Activated gamma-delta T cell (primary cell): ENCODE measurements at regions not wholly inside any gene's neighbourhood (a gene's known extent, or its start where the extent isn't known, plus 50 kb on each side); places are given as distances from the start of the nearest gene placed in this dataset.
"Not testable (repeated sequence)": the region's sequence is repeated elsewhere in the genome, so short reads cannot be mapped to it uniquely, and the experiment has no call there.

Source experiments
- DNase-seq: peaks from one replicate; lab custom pipeline; 2025; lab: John Stamatoyannopoulos, UW

- DNase-seq = no peak
These were observed 638.5 kb downstream of the TBC1D22A start for GRCh38 chr22:47400701-47401591.

GRCh38 chr22:47400131-47400530 is 637.7 kb downstream of the TBC1D22A start:
- DNase-seq = not testable (repeated sequence)

DNA sequence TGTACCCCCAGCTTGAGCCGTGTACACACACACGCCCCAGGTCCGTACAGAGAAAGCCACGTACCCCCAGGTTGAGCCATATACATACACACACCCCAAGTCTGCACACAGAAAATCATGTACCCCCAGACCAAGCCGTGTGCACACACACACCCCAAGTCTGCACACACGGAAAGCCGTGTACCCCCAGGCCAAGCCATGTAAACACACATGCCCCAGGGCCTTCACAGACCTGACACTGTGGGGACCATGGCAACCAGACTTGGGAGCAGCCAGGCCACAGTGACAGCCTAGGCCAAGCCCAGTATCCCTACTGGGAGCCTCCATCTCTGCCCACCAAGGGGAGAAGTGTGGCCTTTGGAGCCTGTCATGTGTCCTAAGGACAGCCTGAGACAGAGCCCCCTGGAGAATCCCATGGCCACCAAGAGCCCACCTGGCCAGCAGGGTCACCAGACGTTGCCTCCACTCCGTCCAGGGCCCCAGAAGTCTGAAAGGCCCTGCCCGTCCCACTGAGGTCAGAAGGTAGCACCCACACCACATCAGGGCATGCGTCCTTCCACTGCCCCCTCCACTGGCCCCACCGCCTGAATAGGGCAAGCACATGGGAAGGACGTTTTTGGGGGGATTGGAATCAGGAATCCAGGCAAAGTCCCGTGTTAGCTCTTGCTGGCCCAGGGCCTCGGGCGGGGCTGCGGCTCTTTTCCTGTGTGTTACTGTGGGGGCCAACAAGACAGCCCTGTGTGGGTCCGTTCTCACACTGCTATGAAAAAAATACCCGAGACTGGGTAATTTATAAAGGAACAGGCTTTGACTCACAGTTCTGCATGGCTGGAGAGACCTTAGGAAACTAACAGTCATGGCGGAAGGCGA is 636.7 kb downstream of the TBC1D22A start:
- DNase-seq = no peak

- no peak for DNase-seq
These were observed 636.0 kb downstream of the TBC1D22A start for GRCh38 chr22:47398491-47398890.

- DNase-seq = no peak
These were observed 635.2 kb downstream of the TBC1D22A start for GRCh38 chr22:47397673-47398072.

DNA sequence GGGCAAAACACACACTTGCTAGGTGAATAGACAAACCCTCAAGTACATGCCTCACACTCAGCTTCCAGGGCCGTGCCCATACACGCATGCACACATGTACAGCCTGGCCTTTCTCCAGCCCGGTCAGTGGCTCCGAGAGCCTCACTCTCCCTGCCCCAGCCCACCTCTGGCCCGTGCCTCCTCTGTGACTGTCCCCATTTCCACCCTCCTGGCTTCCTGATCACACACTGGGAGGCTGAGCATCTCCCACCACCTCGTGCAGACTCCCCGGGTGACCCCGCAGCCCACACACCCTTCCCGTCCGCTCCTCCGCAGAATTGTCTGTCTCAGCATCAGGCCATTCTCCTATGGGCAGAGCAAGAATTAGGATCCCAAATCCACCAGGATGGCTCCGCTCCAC is 634.1 kb downstream of the TBC1D22A start:
- no peak for DNase-seq

- DNase-seq = no peak
These were observed 633.7 kb downstream of the TBC1D22A start for GRCh38 chr22:47396105-47396504.

GRCh38 chr22:47395481-47395880 is 633.0 kb downstream of the TBC1D22A start:
- no peak for DNase-seq

DNA sequence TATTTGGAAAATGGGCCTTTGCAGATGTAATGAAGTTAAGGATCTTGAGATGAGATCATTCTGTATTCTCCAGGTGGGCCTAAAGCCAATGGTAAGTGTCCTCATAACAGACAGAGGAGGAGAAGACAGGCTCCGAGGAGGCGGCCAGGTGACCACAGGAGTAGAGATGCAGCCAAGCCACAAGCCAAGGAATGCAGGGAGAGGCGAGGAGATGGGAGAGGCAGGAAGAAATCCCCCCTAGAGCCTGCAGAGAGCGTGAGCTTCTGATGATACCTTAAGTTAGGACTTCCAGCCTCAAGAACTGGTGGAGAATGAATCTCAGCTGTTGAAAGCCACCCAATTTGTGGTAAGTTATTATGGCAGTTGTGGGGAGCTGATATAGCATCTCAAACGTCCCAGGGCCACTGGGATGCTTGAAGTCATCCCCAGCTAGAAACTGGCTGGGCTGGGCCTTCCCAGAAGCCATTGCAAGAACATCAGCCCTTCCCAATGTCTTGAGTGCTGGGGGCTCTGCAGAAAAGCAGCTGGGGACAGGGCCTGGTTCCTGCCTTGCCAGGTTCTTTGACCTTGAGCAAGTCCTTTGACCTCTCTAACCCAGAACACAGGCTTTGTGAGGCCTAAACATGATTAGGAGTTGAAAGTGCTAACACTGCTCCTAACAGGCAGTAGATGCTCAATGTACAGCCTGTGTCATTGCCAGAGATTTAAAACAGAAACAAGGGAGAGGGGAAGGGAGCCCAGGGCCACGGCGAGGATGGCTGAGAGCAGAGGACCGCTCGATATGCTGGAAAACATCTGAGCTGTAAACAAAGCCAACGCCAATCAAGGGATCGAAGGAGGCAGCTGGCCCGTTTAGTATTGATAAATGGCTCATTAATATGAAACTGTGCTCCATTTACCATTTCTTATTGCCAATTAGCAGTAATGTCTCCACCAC is 632.3 kb downstream of the TBC1D22A start:
- no peak for DNase-seq

DNA sequence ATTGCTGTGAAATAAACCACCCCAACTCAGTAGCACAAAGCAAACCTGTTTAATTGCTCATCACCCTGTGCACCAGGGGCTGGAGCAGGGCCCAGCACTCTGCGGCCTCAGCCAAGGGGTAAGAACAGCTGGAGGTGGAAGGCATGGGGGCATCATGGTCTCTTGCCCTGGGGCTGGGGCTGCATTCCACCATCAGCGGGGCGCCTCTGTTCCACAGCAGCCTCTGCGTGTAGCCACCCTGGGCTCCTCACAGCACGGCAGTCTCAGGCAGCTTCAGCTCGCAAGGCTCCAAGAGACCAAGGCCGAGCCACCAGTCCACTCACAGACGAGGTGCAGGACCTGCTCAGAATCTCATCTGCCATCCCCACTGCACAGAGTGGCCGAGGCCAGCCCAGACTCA is 630.7 kb downstream of the TBC1D22A start:
- DNase-seq = no peak

DNA sequence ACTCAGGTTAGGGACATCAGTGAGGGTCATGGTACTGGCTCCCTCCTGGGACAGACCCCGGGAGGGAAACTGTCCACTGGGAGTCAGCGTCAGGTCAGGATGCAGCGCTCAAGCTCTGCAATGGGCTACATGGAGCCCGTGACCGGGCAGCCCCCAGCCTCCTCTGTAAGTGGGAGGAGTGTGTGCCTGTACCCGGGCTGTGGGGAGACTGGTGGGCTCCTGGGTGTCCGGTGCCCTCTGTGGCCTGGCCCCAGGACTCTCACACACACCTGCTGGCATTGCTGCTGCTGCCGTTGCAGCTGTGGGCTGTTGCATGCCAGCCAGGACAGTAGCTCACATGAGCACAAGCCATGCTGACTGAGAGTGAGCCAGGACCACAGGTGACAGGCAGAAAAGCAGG is 630.3 kb downstream of the TBC1D22A start:
- no peak for DNase-seq

DNA sequence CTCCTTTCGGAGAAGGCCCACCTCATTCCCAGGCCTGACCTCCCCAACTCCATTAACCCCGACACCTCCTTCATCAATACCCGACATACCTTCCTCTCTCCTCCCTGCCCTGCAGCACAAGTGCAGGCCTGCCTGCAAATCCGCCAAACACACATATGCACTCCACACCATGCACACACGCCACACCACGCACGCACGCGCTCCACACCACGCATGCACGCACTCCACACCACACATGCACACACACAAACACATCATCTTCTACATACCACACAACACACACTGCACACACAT is 629.6 kb downstream of the TBC1D22A start:
- no peak for DNase-seq

GRCh38 chr22:47391169-47392053 is 629.0 kb downstream of the TBC1D22A start:
- no peak for DNase-seq

- DNase-seq = no peak
These were observed 627.8 kb downstream of the TBC1D22A start for GRCh38 chr22:47390026-47390970.

GRCh38 chr22:47389201-47389600 is 626.8 kb downstream of the TBC1D22A start:
- DNase-seq = no peak

- DNase-seq = no peak
These were observed 626.3 kb downstream of the TBC1D22A start for GRCh38 chr22:47388778-47389177.

GRCh38 chr22:47388331-47388730 is 625.9 kb downstream of the TBC1D22A start:
- no peak for DNase-seq

GRCh38 chr22:47386812-47387510 is 624.5 kb downstream of the TBC1D22A start:
- no peak for DNase-seq

DNA sequence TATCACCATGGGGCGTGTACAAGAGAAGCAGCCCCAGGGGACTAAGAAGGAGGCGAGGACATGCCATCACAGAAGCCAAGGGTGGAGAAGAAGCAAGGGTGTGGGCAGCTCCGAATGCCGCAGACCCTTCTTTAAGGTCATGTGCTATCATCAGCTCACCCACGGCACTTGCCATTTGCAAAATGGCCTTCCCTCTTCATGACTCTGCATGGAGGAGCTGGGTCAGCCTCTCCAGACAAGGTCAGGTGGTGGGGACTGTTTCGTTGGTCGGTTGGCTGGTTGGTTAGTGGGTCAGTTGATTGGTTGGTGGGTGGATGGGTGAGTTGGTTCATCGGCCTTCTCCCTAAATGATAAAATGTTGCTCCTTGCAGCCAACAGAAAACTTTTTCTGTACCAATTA is 622.5 kb downstream of the TBC1D22A start:
- DNase-seq = no peak
